M059J (cell line): ENCODE measurements at regions not wholly inside any gene's neighbourhood (a gene's known extent, or its start where the extent isn't known, plus 50 kb on each side); places are given as distances from the start of the nearest gene placed in this dataset.
A peak's percentile ranks its signal among the peaks of the same experiment; 100 is the strongest.

ENCODE experiments used
- DNase-seq: peaks from one replicate; pipeline ENCODE4 v3.0.0-alpha.2; 2012; ENCODE audit warnings: low read depth

DNA sequence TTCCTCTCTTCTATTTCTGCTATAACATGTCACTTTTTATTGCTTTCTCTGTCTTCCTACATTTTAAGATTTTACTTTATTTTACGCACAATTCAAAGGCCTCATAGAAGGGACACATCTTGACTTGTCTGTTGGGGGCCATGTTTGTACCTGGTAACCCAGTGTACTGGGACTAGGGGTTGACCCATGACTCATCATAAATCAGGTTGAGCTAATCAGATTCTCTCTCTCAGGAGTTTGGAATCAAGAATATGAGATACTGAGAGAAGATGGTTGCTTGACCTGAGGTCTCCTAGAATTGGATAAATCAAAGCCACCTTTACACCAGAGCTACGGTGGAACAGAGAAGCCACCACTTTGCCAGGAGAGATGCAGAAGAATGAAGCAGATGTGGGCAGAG is 153.0 kb downstream of the UXS1 start:
- no peak for DNase-seq

DNA sequence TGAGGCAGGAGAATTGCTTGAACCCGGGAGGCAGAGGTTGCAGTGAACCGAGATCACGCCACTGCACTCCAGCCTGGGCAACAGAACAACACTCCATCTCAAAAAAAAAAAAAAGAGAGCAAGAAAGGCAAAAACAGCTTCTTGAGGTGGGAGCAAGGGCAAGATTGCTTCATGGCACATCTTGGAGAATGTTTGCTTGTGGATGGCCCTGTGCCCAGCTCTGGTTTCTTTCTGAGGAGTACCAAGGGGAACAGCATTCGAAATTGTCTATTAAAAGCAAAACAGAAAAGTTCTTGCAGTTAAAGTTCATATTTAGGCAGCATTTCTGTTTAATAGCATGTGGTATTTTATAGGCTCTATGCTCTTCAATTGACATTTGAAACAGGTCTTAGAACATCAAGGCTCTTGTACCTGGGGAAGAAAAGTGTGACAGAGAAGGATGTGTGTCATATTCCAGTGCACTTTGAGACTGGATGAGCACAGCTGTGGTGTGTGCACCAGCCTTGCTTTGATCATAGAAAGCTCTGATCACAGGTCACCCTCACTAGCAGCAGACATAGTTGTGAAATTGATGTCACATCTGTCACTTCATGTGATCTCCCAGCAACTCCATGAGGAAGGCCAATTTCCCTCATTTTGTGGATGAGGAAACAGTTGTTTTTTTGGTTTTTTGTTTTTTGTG is 154.3 kb downstream of the UXS1 start:
- DNase-seq, result no peak

DNA sequence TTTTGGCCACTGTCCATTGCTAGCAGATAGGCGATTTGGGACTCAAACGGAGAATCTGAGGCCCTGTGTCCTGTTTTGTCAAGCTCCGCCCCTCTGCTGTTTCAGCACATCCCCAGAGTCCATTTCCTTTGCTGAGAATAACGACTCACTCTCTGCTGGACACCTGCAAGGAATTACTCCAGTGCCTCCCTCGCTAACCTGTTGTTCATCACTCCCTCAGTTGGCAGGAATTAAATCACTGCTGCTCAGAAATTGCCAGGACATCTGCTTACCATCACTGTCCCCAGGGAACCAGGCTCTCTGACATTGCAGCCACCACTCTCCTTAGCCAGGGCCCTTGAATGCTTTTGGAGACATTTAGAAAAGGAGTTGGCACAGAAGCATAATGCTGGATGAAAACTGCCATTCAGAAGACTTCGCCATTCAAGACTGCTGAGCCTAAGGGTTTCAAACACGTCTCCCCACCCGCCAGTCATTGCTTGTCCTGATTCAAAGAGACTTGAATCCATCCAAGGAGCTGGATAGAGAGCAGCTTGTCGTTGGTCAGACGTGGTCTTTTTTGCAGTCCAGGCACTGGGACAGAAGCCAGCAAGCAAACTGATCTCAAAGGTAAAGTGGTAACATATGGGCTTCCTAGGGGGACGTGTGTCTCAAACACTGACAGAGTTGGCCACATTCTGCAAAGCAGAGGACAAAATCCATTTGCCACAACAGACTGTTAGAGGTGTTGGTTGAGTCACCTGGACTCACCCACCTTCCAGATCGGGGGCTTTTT is 155.3 kb downstream of the UXS1 start:
- DNase-seq, result no peak

DNA sequence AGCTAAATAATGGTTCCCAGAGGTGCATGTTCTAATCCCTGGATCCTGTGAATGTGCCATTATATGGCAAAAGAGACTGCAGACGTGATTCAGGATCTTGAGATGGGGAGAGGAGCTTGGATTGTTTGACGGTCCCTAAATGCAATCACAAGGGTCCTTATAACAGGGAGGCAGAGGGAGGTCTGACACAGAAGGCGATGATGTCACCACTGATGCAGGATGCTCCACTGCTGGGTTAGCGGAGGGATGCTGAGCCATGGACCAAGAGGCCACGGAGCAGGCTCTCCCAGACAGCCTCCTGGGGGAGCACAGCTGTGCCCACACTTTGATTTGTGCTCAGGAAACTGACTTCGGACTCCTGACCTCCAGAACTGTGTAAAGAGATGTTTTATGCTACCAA is 156.2 kb downstream of the UXS1 start:
- DNase-seq, result no peak

DNA sequence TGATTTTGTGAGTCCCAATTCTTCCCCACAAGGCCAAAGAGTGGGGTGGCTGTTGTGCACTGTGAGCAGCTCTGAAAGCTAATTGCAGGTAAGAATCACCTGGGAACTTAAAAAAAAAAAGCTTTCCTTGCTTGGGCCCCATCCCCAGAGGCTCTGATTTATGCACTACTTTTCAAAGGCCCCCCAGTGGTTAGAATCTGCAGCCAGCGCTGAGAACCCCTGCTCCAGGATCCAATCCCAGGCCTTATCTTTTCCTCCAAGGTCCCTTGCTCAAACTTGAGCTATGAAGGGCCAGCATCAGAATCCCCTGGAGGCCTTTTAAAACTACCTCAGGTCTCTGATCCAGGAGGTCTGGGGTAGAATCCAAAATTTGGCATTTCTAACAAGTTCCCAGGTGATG is 156.8 kb downstream of the UXS1 start:
- no peak for DNase-seq

DNA sequence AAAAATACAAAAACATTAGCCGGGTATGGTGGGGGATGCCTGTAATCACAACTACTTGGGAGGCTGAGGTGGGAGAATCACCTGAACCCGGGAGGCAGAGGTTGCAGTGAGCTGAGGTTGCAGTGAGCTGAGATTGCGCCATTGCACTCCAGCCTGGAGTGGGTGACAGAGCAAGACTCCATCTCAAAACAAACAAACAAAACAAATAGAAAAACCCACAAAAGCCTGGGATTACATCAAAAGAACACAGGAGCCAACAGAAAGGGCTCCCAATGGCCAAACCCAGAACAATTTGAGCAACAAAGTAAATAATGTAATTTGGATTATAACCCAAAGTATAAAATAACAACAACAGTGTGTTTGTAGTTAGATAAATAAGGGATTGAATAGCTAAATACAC is 159.8 kb downstream of the UXS1 start:
- DNase-seq, result no peak

DNA sequence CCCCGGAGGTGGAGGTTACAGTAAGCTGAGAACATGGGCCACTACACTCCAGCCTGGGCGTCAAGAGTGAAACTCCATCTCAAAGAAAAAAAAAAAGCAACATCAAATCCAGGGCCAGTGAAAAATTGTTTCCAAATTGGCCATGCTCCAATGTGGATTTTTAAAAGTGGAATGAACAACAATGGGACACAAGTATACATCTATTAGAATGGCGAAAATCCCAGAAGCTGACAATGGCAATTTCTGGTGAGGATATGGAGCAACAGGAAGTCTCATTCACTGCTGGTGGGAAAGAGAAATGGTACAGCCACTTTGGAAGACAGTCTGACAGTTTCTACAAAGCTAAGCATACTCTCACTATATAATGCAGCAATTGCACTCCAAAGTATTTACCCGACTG is 161.4 kb downstream of the UXS1 start:
- DNase-seq, result no peak

DNA sequence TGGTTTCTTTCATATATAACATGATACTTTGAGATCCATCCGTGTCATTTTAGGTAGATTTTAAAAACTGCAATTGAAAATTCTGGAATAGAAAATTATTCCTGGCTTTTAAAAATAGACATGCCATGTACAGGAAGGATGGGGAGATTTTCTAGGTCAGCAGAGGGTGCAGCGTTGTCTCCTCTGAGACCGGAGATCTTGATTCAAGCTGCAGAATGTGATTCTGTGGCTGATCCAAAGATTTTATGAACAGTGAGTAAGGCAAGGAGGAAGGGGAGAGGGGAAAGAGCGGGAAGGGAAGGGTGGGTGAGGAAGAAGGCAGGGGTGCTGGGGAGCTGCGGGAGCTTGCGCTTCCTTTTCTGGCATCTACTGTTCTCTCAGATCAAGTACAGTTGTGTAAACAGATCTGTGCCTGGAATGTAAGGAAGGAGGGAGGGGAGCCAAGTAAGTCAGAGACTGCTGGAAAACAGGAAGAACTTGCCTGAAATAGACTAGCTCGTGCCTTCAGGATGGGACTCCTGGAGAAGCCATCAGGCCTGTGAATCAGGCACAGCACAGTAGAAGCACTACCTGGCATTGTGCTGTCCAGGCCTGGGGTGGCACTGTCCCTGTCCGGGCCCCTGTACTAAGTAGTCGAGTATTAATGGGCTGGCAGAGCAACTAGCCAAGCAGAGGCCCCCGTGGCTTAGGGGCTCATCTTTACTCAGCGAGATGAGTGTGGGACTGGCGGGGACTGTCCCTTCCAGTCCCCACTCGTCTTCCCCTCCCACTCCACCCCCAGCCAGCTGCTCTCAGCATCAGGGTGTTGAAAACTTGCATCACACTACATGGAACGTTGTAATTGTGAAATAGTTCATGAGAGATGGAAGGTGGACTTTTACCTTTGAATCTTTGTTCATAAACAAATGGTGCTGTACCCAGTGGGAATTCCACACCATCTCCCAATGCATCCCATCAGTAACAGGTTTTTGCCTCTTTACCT is 163.5 kb downstream of the UXS1 start:
- peak; percentile 22 for DNase-seq

DNA sequence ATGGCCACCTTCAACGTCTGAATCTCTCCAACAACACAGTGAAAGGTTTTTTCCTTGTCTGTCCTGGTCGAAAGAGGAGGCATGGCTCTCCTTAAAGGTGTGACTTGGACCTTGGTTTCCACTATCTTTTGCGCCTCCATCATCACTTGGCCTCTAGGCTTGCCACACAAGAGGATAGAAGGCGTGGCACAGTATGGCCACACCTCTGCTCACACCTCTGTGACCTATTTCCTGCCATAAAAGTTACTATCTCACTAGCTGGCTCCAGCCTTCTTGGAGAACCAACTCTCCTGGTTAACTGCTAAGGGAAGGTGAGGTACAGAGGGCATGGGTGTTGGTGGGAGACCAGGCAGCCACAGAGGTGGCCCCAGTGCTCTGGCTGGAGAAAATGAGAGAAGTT is 165.9 kb downstream of the UXS1 start:
- no peak for DNase-seq

DNA sequence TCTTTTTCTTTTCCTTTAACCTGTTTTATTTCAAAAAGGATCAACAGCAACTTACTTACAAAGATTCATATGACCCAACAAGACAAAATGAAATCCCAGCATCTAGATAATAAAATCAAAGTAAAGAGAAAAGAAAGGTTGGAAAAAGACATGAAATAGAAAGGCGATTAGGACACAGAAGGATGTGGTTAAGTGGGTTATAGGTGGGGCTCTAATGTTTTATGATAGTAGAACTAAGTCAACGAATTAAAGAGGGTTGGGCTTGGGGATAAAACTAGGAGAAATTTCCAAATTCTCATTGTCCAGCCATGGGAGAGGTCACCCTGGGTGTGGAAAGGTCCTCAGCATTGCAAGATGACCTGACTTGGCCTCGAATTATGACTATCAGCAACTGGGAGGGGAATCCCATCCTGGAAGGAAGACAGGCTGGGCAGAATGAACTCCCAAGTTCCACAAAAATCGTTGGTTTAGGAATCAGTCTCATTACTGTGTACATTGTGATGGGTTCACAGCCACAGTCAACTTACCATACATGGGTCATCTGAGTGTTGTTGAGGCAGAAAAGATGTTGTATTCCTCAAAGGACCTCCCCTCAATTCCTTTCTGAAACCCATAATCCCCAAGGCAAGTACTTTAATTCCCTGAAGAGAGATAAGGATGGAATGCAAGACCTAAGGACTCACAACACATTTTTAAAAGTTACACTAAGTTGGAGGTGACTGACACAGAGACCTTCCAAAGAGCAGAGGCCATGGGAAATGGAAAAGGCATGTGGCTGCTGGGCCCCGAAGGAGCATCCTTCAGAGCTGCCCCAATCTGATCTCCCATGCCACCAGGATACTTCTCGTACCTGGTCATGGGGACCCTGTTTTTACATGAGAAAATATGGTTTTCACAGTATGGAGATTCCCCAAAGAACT is 167.6 kb downstream of the UXS1 start:
- DNase-seq, result no peak

DNA sequence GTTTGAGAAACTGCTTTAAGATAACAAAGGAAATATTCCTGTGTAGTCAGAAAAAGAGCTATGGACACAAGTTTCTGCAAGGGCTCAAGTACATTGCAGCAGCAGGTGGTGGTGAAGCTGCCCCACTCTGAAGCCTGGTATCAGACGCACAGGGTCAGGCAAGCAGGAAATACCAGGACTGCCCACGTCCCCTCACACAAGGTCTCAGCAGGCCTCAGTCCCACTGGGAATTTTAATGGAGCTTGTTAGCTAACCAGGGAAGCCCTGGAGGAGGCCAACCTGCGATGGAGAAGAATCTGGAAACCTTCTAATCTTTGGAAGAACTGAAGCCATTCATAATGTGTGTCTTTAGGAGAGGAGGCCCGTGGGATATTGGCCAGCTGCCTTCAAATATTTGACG is 168.3 kb downstream of the UXS1 start:
- no peak for DNase-seq

DNA sequence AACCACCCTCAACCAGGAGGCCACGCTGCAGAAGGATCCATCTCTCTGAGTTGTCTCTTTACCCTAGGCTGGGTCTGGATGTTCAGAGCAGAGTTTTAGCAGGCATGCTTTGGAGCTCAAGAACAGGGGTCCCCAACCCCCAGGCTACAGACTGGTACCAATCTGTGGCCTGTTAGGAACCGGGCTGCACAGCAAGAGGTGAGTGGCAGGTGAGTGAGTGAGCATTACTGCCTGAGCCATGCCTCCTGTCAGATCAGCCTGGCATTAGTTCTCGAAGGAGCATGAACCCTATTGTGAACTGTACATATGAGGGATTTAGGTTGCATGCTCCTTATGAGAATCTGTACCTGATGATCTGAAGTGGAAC is 172.5 kb downstream of the UXS1 start:
- no peak for DNase-seq

DNA sequence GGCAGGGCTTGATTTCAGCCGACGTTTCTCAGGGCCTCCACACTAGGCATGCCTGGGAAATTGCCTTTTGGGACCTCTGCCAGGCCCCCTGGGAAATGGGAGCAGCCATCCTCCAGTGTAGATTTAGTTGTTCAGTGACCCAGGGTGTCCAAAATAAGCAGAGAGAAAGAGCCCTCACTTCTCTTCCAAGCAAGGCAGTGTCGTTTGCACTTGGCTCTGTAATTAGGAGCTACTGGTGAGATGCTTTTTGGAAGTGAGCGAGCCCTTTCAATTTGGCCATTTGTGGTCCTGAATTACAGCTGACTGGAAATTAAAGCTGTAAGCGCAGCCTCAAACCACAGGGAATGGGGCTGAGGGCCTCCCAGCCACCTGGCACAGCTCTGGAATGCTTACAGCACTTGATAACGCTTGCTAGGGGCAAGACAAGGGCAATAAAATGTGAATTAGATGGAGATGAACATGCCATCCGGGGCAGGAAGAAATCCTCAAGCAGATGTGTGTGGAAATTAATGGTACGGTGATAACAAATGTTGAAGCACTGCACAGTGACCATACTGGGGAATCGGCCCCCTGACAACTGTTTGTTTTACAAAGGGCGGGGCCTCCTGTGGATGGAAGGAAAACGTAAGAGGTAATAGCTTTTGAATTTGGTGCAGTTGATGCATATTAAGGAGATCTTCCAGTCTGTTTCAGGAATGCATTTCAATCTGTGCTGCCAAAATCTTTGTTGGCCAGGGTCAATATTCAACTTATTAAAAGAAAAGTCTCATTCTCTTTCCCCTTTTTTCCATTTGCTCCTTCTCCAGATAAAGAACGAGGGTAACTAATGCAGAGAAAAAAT is 173.1 kb downstream of the UXS1 start:
- no peak for DNase-seq

DNA sequence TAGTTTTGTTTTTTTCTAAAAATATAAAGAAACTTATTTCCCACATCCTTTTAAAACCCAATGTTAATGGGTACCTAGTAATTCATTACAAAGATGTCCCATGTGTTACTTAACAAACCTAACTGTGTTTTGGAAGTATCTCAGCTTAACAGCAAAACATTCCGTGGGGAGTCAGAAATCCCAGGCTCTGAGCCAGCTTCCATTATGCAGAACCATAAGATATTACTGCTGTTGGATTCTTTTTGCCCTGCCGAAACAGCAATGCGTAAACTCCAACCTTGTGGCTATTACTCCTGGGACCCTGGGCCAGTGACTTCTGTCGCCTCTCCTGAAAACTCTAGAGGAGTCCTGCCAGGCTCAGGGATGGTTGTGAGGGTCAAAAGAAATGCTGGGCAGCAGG is 174.1 kb downstream of the UXS1 start:
- DNase-seq, result no peak

DNA sequence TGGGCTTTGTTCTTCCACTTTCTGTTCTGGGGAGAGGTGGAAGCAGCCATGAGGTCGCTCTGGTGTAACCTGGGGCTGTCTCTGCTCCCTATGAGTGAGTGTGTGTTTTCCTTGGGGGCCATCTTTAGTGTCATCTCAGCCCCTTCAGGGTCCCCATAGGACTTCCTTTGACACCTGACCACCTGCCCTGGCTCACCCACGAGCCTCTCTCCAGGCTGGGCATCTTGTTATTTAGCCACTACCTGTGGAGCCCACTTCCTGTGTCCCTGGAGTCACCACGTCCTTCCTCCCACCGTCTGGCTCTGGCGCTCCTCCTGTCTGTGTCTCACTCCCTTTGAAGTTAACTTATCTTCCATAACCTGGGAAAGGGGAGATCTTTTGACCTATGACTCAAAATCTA is 176.0 kb downstream of the UXS1 start:
- DNase-seq, result no peak

DNA sequence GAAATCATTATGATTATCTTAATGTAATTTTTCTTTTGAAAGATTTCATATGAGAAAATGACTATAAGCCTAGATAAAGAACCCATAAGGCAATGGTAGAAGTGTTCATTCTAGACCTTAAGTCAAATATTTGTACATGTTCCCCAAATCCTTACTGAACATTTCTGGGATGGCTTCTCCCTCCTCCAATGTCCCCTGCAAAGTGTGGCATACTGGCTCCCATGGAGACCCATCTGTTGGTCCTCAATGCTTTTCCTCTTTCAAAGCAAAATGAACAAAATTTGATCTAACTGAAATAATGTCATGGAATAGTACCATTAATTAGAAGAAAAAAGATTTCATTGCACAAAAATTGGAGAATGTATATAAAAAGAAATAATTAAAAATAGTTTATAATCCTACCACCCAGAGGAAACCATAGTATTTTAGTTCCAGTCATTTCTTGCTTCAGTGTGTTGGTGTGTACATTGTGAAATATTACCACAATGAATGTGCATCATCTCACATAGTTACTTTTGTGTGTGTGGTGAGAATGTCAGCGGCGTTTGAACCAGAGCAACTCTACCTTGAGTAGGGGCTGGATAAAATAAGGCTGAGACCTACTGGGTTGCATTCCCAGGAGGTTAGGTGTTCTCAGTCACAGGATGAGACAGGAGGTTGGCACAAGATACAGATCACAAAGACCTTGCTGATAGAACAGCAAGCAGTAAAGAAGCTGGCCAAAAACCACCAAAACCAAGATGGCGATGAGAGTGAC is 181.3 kb downstream of the UXS1 start:
- DNase-seq, result no peak

DNA sequence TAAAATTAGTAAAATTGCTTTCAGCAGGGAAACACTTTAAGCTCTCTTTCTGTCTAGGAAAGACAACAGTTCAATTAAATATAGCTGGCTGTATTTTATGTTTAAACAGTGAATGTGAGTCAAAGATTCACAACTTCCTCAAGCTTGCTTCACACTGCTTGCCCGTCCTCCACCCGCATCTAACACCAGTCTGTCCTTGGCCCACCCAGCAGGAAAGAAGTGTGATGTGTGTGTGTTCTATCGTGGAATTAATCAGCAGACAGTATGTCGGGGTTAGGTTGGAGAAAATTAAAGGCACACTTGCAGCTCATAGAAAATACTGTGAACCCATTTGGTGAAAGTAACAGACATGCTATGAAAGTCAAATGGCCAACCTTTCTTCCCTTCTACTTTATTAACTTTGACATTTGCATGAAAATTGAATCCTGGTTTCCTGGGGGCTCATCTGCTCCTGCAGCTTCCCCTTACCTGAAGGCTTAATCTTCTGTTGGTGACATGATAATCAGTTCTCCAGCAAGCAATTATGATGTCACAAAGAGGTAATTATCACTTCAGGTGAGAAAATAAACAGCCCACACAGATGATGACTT is 182.0 kb downstream of the UXS1 start:
- no peak for DNase-seq

DNA sequence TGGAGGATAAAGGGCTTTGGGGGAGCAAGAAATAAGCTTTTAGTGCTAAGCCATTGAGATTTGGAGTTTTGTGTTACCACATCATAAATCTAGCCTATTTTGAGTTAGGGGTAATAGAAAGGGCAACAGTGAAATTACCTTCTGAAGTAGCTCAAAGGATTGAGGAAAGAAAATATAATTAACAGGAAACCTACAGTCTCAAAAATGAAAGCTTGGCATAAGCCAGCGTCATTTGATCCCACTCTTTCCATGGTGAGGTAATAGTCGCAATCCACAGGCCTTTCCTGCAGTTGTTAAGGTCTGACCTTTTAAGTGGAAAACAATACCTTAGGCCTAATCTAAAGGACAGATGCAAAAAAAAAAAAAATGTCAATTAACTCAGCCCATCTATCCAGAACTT is 182.7 kb downstream of the UXS1 start:
- DNase-seq, result no peak

DNA sequence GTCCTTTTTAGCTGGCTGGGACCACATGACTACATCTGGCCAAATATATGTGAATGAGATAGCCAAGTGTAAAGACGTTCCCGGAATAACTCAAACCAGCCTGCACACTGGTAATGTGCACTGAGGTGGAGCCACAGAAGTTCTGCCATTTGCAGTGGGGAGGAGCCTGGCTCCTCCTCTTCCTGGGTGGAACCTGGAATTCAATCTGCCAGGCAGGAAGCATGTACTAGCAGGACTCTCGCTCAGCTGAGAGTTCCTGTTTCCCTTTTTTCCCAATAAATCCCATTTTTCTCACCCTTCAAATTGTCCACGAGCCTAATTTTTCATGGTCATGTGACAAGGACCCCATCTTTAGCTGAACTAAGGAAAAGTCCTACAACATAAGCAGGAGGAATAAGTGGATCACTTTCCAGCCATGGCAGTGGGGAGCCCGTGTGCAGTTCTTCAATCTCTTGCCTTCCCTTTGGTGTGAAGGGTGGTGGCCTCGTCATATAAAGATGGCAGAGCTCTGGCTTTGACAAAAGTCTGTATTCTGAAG is 183.2 kb downstream of the UXS1 start:
- no peak for DNase-seq
